HG03442 (cell line): ENCODE measurements at regions not wholly inside any gene's neighbourhood (a gene's known extent, or its start where the extent isn't known, plus 50 kb on each side); places are given as distances from the start of the nearest gene placed in this dataset.
A peak's percentile ranks its signal among the peaks of the same experiment; 100 is the strongest.
"Not testable (repeated sequence)": the region's sequence is repeated elsewhere in the genome, so short reads cannot be mapped to it uniquely, and the experiment has no call there.

Experiments
- ATAC-seq: cut with Tn5 transposase; IDR thresholded peaks from one replicate; pipeline ENCODE4 v1.9.1; 2021; ENCODE audit warnings: mild to moderate bottlenecking, moderate library complexity; ENCODE audit not compliant: unreplicated experiment

GRCh38 chr14:19240387-19240786 is 193.8 kb downstream of the POTEG start:
- ATAC-seq, result not testable (repeated sequence)

- not testable (repeated sequence) for ATAC-seq
Observed at GRCh38 chr14:19241451-19241850, 192.7 kb downstream of the POTEG start.

DNA sequence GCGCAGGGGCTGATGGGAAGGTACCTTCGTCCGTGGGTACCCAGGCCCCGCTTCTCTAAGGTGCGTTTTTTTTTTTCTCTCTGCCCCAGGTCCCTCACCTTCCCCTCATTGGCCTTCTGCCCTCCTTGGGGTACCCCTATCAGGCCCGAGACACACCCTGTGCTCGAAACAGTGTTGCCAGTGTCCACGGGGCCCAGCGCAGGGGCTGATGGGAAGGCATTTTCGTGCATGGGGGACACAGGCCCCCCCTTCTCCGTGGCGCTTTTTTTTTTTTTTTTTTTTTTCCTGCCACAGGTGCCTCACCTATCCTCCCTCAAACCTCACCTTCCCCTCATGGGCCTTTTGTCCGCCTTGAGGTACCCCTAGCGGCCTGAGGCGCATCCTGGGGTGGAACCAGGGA is 191.6 kb downstream of the POTEG start:
- not testable (repeated sequence) for ATAC-seq

DNA sequence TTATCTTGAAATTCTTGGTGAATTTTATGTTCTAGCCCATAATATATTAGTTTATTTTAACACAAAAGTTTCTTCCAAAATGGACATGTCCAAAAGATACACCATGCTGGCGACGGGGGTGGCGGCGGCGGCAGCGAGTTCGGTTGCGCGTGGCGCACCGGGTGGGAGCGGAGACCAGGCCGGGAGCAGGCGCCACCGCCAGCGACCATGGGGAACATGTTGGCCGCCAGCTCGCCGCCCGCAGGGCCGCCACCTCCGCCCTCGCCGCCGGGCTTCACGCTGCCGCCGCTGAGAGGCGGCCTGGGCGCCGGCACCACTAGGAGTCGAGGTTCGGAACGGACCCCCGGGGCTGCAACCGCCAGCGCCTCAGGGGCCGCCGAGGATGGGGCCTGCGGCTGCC is 167.2 kb downstream of the POTEG start:
- not testable (repeated sequence) for ATAC-seq

GRCh38 chr14:19267636-19268035 is 166.5 kb downstream of the POTEG start:
- not testable (repeated sequence) for ATAC-seq

DNA sequence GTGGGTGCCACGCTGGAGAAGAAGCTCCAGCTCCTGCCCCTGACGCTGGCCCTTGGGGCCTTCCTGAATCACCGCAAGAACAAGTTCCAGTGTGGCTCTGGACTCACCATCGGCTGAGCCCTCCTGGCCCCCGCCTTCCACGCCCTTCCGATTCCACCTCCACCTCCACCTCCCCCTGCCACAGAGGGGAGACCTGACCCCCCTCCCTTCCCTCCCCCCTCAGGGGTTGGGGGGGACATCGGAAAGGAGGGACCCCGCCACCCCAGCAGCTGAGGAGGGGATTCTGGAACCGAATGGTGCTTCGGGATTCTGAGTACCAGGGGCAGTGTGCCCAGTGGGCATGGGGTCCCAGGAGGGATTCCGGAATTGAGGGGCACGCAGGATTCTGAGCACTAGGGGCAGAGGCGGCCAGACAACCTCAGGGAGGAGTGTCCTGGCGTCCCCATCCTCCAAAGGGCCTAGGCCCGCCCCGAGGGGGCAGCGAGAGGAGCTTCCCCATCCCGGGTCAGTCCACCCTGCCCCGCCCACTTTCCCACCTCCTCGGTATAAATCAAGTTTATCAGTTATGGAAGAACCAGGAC is 166.0 kb downstream of the POTEG start:
- not testable (repeated sequence) for ATAC-seq

DNA sequence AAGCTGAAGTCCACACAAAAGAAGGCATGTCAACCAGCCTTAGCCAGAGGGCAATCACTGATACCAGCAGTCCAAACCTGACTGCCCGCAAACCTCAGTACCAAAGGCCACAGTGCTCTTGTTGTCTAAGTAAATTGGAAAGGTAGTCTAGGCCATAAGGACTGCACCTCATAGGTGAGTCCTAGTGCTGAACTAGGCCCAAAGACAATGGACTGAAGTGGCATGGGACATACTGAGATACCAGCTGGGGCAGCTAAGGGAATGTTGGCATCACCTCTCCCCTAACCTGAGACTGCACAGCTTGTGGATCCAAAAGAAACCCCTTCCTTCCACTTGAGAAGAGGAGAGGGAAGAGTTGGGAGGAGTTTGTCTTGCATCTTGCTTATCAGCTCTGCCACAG is 161.9 kb downstream of the POTEG start:
- ATAC-seq, result not testable (repeated sequence)

DNA sequence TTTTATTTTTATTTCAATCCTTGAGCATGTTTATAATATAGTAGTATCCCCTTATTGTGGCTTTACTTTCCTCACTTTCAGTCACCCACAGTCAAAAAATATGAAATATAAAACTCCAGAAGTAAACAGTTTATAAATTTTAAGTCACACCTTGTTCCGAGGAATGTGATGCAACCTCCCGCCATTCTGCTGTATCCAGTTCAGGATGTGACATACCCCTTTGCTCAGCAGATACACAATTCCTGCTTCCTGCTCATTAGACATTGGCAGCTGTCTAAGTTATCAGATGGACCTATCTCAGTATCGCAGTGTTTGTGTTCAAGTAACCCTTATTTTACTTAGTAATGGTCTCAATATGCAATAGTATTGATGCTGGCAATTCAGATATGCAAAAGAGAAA is 144.5 kb downstream of the POTEG start:
- ATAC-seq, result not testable (repeated sequence)

GRCh38 chr14:19300243-19300642 is 133.9 kb downstream of the POTEG start:
- not testable (repeated sequence) for ATAC-seq

GRCh38 chr14:19300838-19301237 is 133.3 kb downstream of the POTEG start:
- not testable (repeated sequence) for ATAC-seq

GRCh38 chr14:19303844-19304243 is 130.3 kb downstream of the POTEG start:
- ATAC-seq, result not testable (repeated sequence)

DNA sequence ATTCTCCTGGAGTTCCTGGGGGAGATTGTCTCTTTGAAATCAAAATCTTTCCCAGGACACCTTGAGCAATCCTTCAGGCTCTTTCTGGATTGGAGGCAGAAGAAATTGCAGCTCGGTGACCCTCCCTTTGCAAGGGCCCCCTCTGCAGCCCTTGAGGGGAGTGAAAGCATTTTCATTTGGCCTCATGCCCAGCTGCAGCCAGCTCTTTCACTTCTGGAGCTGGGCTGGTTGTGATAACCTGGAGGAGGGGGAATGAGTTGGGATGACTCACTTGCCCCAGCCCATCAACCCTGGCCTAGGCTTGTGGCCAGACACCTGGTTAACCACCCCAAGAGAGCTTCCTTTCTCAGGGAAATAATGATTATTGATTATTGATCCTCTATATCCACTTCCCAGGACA is 129.7 kb downstream of the POTEG start:
- ATAC-seq, result not testable (repeated sequence)

- not testable (repeated sequence) for ATAC-seq
Observed at GRCh38 chr14:19304918-19305317, 129.2 kb downstream of the POTEG start.

- not testable (repeated sequence) for ATAC-seq
Observed at GRCh38 chr14:19305776-19306175, 128.4 kb downstream of the POTEG start.

- not testable (repeated sequence) for ATAC-seq
Observed at GRCh38 chr14:19306405-19306804, 127.7 kb downstream of the POTEG start.

DNA sequence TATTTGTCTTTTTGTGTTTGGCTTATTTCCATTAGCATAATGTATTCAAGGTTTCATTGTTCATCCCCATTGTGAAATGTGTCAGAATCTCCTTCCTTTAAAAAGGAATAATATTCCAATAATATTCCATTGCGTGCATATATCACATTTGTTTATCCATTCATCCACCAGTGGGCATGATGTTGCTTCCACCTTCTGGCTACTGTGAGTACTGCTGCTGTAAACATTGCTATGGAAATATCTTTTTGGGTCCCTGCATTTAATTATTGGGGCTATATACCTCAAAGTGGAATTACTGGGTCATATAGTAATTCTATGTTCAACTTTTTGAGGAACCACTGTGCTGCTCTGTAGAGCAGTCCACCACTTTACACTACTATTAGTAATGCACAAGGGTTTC is 123.1 kb downstream of the POTEG start:
- not testable (repeated sequence) for ATAC-seq

DNA sequence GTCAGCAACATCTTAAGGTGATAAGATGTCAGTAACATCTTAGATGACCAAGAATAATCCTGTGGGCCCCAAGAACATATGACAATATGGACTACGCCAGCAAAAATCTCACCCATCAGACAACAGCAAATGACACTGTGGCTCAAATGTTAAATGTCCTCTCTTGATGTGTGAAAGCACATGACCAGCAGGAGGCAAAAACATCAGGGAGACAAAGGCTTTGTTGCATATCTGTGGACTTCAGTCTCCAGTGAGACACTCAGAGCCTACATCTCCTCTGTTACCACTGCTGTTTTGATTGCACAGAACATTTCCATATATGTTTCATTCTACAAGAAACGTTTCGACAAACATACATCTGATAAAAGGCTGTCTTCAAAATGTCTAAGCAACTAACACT is 103.5 kb downstream of the POTEG start:
- ATAC-seq, result not testable (repeated sequence)

DNA sequence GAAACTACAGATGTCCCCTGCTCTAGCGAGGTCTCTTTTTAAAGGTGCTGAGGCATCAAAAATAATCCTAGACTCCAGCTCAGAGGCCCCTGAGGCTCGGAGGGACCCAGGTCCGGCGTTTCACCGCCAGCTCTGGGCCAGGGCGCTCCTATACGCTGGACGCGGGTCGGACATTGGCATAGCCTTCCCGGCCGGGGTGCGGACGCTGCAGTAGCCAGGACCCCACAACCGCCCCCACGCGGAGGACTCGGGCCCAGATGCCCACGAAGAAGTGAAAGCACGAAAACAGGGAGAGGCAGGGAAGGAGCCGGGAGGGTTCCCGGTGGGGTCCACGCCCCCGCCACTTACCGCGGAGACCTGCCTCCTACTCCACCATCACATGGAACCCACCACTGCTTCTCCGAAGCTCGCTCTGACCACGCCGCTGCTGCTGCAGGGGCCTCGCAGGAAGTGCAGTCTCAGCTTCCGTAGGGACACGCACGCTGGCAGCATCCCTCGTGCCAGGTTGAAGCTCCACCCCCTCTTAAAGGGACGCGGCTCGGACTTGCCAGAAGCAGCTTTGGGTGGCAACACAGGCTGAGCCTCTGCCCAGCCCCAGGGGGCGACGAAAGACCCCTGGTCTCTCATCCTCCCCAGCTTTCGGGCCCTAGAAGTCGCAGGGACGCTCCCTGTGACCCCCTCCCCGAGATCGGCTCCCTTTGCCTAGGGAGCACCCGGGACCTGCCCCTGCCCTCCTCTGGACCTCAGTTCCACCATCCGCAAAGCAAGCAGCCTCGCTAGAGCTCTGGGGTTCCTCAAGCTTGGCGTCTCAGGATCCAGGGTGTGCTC is 96.7 kb downstream of the POTEG start:
- ATAC-seq, result peak; percentile 76

GRCh38 chr14:19338060-19338372 is 96.1 kb downstream of the POTEG start:
- not testable (repeated sequence) for ATAC-seq

DNA sequence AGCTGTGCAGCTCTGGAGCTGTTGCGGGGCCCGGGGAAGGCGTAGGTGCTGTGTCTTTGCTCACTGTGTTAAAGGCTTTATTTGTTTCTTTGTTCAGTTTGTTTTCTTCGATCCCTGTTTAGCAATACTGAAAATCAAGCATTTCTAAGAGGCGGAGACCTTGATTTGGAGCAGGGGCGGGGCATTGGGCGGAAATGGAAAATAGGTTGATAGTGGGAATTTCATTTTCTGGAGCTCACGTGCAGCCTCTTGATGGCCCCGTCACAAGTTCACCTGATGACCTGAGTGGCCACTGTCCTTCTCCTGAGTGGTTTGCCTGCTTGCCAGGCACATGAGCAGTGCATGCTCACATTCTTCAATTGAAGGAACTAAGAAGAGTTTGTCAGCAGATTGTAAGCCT is 93.2 kb downstream of the POTEG start:
- not testable (repeated sequence) for ATAC-seq

- not testable (repeated sequence) for ATAC-seq
Observed at GRCh38 chr14:19341627-19342026, 92.5 kb downstream of the POTEG start.

DNA sequence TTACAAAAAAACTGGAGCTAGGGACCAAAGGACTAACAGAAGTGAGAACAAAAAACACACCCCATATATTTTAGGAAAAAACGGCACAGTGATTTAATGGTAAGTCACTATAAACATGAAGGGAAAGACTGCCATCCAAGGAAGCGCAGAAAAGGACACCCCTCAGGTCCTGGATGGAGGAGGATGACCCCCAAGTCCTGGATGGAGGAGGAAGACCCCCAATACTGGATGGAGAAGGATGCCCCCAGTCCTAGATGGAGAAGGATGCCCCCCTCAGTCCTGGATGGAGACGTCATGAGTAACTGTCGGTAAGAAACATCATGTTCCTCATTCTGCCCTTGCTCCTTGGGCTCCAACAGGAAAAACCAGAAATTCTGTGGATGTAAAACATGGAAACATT is 89.9 kb downstream of the POTEG start:
- not testable (repeated sequence) for ATAC-seq
